A549 (cell line): ENCODE measurements at regions not wholly inside any gene's neighbourhood (a gene's known extent, or its start where the extent isn't known, plus 50 kb on each side); places are given as distances from the start of the nearest gene placed in this dataset.

ENCODE experiments used
- ZFP36 ChIP-seq: fragments of 450-650 bp; IDR thresholded peaks from 2 replicates; pipeline ENCODE4 v1.6.1; 2014; ENCODE audit warnings: borderline replicate concordance; ENCODE audit not compliant: partially characterized antibody
- TF ChIP-seq, protein P1 (sequence below): fragments of >200 bp; sonication (Bioruptor Twin); formaldehyde crosslinking; IDR thresholded peaks from 3 replicates; pipeline ENCODE4 v1.5.1; 2016

DNA sequence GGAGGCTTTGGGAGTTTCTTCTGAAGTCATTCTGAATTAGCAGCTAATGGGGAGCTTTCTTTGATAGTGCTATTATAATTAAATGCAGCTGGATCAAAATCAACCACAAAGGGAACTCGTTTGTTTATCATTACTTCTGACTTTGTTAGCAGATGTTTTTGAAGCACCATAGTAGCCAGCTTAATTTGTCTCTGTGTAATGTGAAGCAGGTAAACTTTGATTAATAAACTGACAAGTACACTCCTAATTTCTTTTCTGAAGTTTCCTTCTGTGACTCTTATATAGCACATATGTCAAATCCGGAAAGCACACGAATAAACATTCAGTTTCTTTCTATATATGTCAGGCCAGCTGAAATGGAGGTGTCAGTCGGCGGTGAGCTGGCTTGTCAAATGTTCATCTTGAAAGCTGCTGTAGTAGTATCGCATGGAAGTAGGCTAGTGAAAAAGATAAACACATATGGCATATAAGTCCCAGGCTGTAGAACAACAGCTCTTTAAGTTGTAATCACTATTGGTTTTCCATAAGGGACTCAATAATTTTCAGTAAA is 451.9 kb upstream of the ZEB2 start:
- TF ChIP-seq, protein P1, sequence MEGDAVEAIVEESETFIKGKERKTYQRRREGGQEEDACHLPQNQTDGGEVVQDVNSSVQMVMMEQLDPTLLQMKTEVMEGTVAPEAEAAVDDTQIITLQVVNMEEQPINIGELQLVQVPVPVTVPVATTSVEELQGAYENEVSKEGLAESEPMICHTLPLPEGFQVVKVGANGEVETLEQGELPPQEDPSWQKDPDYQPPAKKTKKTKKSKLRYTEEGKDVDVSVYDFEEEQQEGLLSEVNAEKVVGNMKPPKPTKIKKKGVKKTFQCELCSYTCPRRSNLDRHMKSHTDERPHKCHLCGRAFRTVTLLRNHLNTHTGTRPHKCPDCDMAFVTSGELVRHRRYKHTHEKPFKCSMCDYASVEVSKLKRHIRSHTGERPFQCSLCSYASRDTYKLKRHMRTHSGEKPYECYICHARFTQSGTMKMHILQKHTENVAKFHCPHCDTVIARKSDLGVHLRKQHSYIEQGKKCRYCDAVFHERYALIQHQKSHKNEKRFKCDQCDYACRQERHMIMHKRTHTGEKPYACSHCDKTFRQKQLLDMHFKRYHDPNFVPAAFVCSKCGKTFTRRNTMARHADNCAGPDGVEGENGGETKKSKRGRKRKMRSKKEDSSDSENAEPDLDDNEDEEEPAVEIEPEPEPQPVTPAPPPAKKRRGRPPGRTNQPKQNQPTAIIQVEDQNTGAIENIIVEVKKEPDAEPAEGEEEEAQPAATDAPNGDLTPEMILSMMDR: no peak
- no peak for TF ChIP-seq ZFP36
